GM19452 (cell line): ENCODE measurements at regions not wholly inside any gene's neighbourhood (a gene's known extent, or its start where the extent isn't known, plus 50 kb on each side); places are given as distances from the start of the nearest gene placed in this dataset.
A peak's percentile ranks its signal among the peaks of the same experiment; 100 is the strongest.
"Not testable (repeated sequence)": the region's sequence is repeated elsewhere in the genome, so short reads cannot be mapped to it uniquely, and the experiment has no call there.

Experiments
- ATAC-seq: cut with Tn5 transposase; IDR thresholded peaks from one replicate; pipeline ENCODE4 v1.9.1; 2021; ENCODE audit not compliant: unreplicated experiment

- ATAC-seq, result no peak
Measured at GRCh38 chr6:130603391-130603790, 223.8 kb upstream of the SMLR1 start.

DNA sequence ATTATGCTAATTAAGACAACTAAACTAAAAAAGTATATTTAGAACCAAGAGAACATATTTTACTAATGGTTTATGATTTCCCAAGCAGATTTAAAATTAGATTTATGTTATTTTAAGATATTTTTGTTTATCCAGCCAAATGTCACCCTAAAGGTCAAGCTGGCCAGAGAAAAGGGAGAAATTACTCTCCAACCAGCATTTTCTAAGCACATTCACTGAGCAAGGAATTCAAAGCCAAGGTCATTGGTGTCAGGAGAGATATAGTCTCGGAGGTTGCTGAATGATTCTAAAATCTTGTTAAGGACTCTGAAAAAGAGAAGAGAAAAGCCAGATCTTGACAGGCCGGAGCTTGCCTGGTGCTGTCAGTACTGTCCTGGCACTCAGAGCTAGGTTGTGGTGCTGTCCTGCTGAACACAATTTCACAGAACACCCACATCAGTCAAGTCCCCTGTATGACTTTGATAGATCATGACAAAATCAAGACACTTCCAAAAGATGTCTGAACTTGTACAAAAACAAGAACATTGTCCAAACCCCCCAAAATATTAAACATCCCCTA is 222.3 kb upstream of the SMLR1 start:
- ATAC-seq, result no peak

- ATAC-seq, result no peak
Measured at GRCh38 chr6:130610303-130610702, 216.9 kb upstream of the SMLR1 start.

GRCh38 chr6:130611366-130611765 is 215.8 kb upstream of the SMLR1 start:
- ATAC-seq, result no peak

DNA sequence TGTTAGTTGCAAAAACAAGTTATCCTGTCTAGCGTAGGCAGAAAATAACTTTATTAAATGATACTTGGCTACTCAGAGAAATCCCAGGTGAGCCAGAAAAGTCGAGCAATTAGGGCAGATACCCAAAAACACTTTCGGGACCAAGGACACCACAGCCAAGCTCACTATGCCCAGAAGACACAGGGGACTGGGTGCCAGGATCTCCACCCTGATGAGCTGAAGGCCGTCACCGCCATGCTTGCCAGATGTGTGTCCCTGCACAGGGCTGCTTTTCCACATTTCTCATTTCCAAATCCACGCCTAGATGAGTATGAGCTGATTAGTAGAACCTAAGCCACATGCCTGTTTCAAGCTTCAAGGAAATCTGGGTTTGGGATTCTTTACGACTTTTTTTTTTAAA is 214.0 kb upstream of the SMLR1 start:
- no peak for ATAC-seq

DNA sequence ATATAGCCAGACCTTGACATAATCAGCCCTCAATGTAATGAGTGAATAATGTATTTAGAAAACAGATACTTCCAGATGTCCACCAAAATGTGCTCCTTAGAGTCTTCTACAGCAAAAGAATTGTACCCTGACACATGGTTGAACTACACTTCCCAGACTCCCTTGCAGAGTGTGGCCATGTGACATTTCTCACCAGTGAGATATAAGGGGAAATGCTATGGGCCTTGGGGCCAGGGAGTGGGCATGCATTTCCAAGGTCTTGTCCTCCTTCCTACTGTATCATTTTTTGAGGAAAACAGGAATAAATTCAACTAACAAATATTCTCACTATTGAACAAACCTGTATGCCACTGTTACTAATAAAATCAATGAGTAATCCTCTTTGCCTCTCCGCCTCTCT is 211.4 kb upstream of the SMLR1 start:
- no peak for ATAC-seq

DNA sequence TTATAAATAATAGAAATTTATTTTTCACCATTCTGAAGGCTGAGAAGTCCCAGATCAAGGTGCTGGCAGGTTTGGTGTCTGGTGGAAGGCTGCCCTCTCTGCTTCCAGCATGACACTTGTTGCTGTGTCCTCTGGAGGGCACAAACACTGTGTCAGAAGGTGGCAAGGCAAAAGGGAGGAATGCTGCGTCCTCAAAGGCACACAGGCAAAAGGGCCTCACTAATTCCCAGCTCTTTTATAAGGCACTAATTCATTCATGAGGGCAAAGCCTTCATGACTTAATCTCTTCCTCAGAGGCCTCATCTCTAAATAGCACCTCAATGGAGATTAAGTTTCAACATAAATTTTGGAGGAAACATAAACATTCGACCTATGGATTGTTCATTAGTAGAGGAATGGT is 209.5 kb upstream of the SMLR1 start:
- no peak for ATAC-seq

DNA sequence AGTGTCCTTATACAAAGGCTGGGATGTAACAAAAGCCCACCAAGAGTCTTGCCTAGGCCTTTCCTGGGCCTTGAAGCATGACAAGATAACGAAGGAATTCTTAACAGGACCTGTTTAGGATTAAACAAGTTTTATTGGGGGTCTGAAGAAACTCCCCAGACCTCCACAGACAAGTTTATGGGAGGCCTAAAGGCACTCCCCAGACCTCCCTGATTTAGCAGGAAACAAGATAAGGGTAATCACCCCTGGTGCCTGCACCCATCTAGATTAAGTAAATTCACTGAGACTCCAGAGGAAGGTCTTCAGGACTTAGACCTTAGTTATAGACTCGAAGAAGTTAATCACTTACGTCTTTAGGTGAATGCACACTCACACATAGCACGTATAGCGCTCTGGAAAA is 208.4 kb upstream of the SMLR1 start:
- ATAC-seq, result not testable (repeated sequence)

- no peak for ATAC-seq
Measured at GRCh38 chr6:130620338-130620781, 206.8 kb upstream of the SMLR1 start.

DNA sequence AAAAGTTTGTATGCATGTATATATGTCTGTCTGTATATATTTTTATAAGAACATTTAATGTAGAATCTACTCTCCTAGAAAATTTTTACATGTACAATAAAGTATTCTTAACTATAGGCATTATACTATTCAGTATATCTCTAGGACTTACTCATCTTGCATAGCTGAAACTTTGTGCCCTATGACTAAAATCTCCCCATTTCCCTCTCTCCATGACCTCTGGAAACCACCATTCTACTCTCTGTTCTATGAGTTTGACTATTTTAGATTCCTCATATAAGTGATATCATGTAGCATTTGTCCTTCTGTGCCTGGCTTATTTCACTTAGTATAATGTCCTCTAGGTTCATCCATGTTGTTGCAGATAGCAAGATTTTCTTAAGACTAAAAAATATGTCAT is 205.1 kb upstream of the SMLR1 start:
- ATAC-seq, result no peak

GRCh38 chr6:130624046-130624445 is 203.2 kb upstream of the SMLR1 start:
- no peak for ATAC-seq

- peak; percentile 88 for ATAC-seq
Measured at GRCh38 chr6:130625825-130626527, 201.2 kb upstream of the SMLR1 start.

GRCh38 chr6:130628862-130629261 is 198.3 kb upstream of the SMLR1 start:
- ATAC-seq, result no peak

DNA sequence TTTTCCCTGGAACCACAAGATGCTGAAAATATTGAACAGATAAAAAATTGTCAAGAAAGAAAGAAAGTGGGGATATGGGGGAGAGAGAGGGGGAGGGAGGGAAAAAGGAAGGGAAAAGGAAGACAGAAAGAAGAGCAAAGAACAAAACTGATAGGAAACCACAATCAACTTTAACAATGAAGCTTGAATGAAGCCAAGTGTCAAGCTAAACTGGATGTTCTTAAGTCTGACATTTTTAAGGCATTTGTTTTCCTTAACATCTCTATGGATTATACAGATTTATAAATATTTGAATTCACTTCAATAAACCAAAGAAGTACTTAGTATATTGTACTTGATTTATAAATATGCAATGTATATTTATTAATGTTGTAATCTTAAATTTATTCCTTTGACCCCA is 197.6 kb upstream of the SMLR1 start:
- ATAC-seq, result no peak

DNA sequence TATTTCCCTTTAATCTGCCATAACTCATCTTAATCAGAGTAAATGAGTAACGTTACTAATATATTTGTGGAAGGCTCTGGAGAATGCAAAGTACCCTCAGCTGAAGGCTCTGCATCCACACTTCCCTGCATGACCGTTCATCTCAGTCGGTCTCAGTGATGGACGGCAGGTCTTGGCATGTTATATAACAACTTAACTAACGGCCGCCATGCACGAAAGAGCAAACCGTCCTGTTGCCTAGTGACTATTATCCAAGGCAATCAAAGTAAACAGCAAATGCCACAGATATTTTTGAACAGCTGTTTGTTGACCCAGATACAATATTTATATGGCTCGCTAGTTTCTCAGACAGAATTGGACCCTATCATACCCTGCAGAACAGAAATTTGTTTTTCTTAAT is 194.9 kb upstream of the SMLR1 start:
- ATAC-seq, result no peak

DNA sequence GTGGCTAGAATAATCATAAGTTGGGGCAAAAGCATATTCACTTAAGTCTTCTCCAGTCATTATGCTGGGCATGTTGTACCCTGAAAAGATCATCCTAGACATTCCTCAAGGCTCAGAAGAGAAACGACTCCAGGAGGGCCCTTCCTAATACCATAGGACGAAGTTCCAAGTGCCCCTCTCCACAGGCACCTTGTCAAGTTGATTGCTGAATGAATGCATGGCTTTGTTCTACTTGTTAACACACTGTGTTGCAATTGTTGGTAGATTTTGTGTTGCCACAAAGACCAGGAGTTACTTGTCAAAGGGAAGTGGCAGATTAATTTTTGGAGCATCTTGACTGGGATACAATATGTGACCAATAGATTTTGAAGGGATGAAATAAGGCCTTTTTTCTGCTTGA is 194.3 kb upstream of the SMLR1 start:
- ATAC-seq, result no peak

GRCh38 chr6:130643361-130643760 is 183.8 kb upstream of the SMLR1 start:
- ATAC-seq, result no peak

GRCh38 chr6:130644175-130644574 is 183.0 kb upstream of the SMLR1 start:
- ATAC-seq, result no peak

GRCh38 chr6:130644769-130645168 is 182.4 kb upstream of the SMLR1 start:
- not testable (repeated sequence) for ATAC-seq

- no peak for ATAC-seq
Measured at GRCh38 chr6:130647246-130647645, 180.0 kb upstream of the SMLR1 start.

DNA sequence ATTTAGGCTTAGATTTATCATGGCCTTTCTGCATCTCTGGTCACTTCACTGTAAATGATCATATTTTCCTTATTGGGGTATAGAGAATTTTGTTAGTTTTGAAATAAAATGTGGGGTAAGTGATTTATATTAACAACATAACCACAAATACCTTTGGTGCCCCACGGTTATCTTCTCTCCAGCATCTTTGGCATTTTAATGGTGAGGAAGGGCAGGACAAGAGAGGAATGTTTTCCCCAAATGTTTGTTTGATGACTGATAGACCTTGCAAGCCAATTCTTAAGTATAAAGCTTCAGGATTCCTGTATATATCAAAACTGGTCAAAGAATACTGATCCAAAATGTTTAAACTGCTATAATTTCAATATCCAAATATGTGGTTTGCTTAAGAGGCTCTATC is 171.6 kb upstream of the SMLR1 start:
- no peak for ATAC-seq

- ATAC-seq, result no peak
Measured at GRCh38 chr6:130661077-130661476, 166.1 kb upstream of the SMLR1 start.

- ATAC-seq, result no peak
Measured at GRCh38 chr6:130666786-130667185, 160.4 kb upstream of the SMLR1 start.
